Lower leg skin (tissue), 3 donors: ENCODE measurements at regions not wholly inside any gene's neighbourhood (a gene's known extent, or its start where the extent isn't known, plus 50 kb on each side); places are given as distances from the start of the nearest gene placed in this dataset.

Source experiments
- POLR2A ChIP-seq, 2 donors: fragments of 450-650 bp; IDR thresholded peaks; one replicate each; pipeline ENCODE4 v1.6.1; 2016 to 2017; ENCODE audit warnings: antibody characterized with exemption in 2 of 2, mild to moderate bottlenecking in 1 of 2, moderate library complexity in 1 of 2
- TF ChIP-seq, protein P1 (sequence below), 3 donors: fragments of 450-650 bp; IDR thresholded peaks; one replicate each; pipeline ENCODE4 v1.5.1; 2016; ENCODE audit warnings: antibody characterized with exemption in 3 of 3, mild to moderate bottlenecking in 3 of 3, moderate library complexity in 2 of 3

DNA sequence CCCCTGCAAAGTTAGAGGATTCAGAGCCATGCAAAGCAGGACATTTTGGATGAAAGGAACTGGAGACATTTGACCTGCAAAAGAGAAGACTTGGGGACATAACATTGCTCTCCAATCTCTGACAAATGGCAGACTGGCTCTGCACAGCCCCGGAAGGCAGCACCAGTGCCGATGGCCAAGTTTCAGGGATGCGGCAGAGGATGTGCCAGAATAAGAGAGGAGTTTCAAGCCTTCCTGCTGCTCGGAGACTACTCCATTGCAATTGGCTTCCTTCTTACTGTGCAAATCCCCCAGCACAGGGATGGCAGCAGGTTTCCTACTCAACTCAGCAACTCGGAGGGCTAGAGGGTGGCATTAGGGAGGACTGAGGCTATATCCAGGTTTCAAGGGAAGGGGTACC lies 268.8 kb upstream of the ZMIZ1 start:
- TF ChIP-seq, protein P1, sequence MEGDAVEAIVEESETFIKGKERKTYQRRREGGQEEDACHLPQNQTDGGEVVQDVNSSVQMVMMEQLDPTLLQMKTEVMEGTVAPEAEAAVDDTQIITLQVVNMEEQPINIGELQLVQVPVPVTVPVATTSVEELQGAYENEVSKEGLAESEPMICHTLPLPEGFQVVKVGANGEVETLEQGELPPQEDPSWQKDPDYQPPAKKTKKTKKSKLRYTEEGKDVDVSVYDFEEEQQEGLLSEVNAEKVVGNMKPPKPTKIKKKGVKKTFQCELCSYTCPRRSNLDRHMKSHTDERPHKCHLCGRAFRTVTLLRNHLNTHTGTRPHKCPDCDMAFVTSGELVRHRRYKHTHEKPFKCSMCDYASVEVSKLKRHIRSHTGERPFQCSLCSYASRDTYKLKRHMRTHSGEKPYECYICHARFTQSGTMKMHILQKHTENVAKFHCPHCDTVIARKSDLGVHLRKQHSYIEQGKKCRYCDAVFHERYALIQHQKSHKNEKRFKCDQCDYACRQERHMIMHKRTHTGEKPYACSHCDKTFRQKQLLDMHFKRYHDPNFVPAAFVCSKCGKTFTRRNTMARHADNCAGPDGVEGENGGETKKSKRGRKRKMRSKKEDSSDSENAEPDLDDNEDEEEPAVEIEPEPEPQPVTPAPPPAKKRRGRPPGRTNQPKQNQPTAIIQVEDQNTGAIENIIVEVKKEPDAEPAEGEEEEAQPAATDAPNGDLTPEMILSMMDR (IDR thresholded peaks at IDR 0.05): no peak
- no peak for TF ChIP-seq POLR2A (IDR thresholded peaks at IDR 0.05)
